ENCODE measurements at regions not wholly inside any gene's neighbourhood (a gene's known extent, or its start where the extent isn't known, plus 50 kb on each side); places are given as distances from the start of the nearest gene placed in this dataset.
"Not testable (repeated sequence)": the region's sequence is repeated elsewhere in the genome, so short reads cannot be mapped to it uniquely, and the experiment has no call there.

- no peak for FAIRE-seq
- no peaks in the 10 kb centered on the region for H3K4me1 ChIP-seq (ENCODE audit: control insufficient read depth in 3 of 3, insufficient read depth in 2 of 3, low read depth in 1 of 3, low read length in 2 of 3)
- no peak overlapping the region for H3K4me3 ChIP-seq (ENCODE audit: low read depth in 1 of 3, low read length in 3 of 3)
These were observed 165.7 kb downstream of the SOD2 start for GRCh38 chr6:159527351-159527750.

DNA sequence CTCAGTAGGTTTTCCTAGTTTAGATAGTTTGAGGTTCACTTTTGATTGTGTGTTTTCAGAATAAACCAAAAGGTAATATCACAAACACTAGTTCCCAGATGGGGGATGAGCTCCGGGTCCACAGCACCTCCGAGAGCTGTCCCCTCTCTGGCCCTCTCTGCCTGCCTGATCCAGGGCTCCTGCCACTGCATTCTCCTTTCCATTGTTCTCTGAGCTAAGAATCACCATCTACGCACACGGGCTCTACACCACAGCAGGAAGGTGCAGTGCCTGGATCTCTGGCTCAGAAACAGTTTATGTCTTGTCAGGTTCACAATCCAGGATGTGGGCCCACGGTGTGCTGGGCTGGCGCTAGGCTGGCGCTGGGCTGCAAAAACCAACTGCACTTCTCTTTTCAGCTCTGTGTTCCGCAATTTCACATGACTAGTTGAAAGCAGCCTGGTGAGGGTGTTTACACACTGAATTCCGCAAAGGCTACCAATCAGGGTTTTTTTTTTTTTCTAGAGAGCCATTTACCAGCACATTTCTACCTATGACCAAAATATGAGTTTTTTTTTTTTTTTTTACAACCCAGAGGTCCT is 167.5 kb downstream of the SOD2 start:
- WGBS, 3 donors: 63 to 73% (median 64%) methylated on average over 9 of the region's 9 CpGs
- Histone ChIP-seq H3K4me3 (ENCODE audit: low read depth in 1 of 3, low read length in 3 of 3) (no peak overlapping the region), H3K27me3 (ENCODE audit: control insufficient read depth in 3 of 3, insufficient read depth in 3 of 3, low read length in 3 of 3) (peaks cover 0 to 5% (median 0%) of the 10 kb centered on the region in 3 donors), H3K4me1 (ENCODE audit: control insufficient read depth in 3 of 3, insufficient read depth in 2 of 3, low read depth in 1 of 3, low read length in 2 of 3) (no peaks in the 10 kb centered on the region), H3K9me3 (ENCODE audit: control insufficient read depth in 2 of 2, insufficient read depth in 1 of 2, low read depth in 1 of 2, low read length in 1 of 2) (no peaks in the 10 kb centered on the region), H3K36me3 (ENCODE audit: control insufficient read depth in 3 of 3, insufficient read depth in 2 of 3, low read depth in 1 of 3, low read length in 3 of 3) (no peaks in the 10 kb centered on the region), H3K27ac (ENCODE audit: low read depth in 1 of 3, low read length in 2 of 3) (no peak overlapping the region)
- DNase-seq: no peak
- no peak for FAIRE-seq

More at GRCh38 chr6:159527351-159527750, 165.7 kb downstream of the SOD2 start:
- WGBS, 3 donors: 89 to 95% (median 90%) methylated on average over 1 of the region's 1 CpG
- H3K27me3 ChIP-seq (ENCODE audit: control insufficient read depth in 3 of 3, insufficient read depth in 3 of 3, low read length in 3 of 3): peaks cover 0 to 5% (median 0%) of the 10 kb centered on the region in 3 donors
- no peaks in the 10 kb centered on the region for H3K9me3 ChIP-seq (ENCODE audit: control insufficient read depth in 2 of 2, insufficient read depth in 1 of 2, low read depth in 1 of 2, low read length in 1 of 2)
- H3K36me3 ChIP-seq (ENCODE audit: control insufficient read depth in 3 of 3, insufficient read depth in 2 of 3, low read depth in 1 of 3, low read length in 3 of 3): no peaks in the 10 kb centered on the region
- H3K27ac ChIP-seq (ENCODE audit: low read depth in 1 of 3, low read length in 2 of 3): no peak overlapping the region
- no peak for DNase-seq

GRCh38 chr6:159522877-159523547 is 170.0 kb downstream of the SOD2 start:
- Histone ChIP-seq H3K4me1 (ENCODE audit: control insufficient read depth in 3 of 3, insufficient read depth in 2 of 3, low read depth in 1 of 3, low read length in 2 of 3) (no peaks in the 10 kb centered on the region), H3K27me3 (ENCODE audit: control insufficient read depth in 3 of 3, insufficient read depth in 3 of 3, low read length in 3 of 3) (peaks cover 0 to 5% (median 0%) of the 10 kb centered on the region in 3 donors), H3K9me3 (ENCODE audit: control insufficient read depth in 2 of 2, insufficient read depth in 1 of 2, low read depth in 1 of 2, low read length in 1 of 2) (no peaks in the 10 kb centered on the region), H3K4me3 (ENCODE audit: low read depth in 1 of 3, low read length in 3 of 3) (no peak overlapping the region), H3K27ac (ENCODE audit: low read depth in 1 of 3, low read length in 2 of 3) (no peak overlapping the region), H3K36me3 (ENCODE audit: control insufficient read depth in 3 of 3, insufficient read depth in 2 of 3, low read depth in 1 of 3, low read length in 3 of 3) (no peaks in the 10 kb centered on the region)
- FAIRE-seq: no peak
- WGBS, 3 donors: 76 to 92% (median 77%) methylated on average over 4 of the region's 4 CpGs
- no peak for DNase-seq

DNA sequence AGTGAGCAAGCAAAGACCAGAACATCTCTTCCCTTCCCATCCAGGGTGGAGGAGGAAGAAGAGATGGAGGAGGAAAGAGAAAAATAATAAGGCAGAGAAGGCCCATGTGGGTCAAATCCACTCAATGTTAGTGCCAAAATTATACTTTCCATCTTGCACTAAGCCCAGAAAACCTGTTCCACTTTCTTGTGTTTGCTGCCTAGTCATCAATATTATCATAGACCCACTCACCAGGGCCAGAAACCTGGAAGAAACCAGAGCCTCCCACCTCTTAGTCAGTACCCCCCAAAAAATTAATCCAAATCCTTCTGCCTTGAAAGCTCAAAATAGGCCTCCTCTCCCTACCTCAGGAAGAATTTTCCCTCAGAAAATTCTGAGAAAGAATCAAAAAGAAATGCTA is 171.1 kb downstream of the SOD2 start:
- no peaks in the 10 kb centered on the region for H3K9me3 ChIP-seq (ENCODE audit: control insufficient read depth in 2 of 2, insufficient read depth in 1 of 2, low read depth in 1 of 2, low read length in 1 of 2)
- no peaks in the 10 kb centered on the region for H3K36me3 ChIP-seq (ENCODE audit: control insufficient read depth in 3 of 3, insufficient read depth in 2 of 3, low read depth in 1 of 3, low read length in 3 of 3)
- H3K27me3 ChIP-seq (ENCODE audit: control insufficient read depth in 3 of 3, insufficient read depth in 3 of 3, low read length in 3 of 3): peaks cover 0 to 5% (median 0%) of the 10 kb centered on the region in 3 donors
- no peak for FAIRE-seq
- no peaks in the 10 kb centered on the region for H3K4me1 ChIP-seq (ENCODE audit: control insufficient read depth in 3 of 3, insufficient read depth in 2 of 3, low read depth in 1 of 3, low read length in 2 of 3)
- DNase-seq: no peak
- no peak overlapping the region for H3K27ac ChIP-seq (ENCODE audit: low read depth in 1 of 3, low read length in 2 of 3)
- no peak overlapping the region for H3K4me3 ChIP-seq (ENCODE audit: low read depth in 1 of 3, low read length in 3 of 3)

DNA sequence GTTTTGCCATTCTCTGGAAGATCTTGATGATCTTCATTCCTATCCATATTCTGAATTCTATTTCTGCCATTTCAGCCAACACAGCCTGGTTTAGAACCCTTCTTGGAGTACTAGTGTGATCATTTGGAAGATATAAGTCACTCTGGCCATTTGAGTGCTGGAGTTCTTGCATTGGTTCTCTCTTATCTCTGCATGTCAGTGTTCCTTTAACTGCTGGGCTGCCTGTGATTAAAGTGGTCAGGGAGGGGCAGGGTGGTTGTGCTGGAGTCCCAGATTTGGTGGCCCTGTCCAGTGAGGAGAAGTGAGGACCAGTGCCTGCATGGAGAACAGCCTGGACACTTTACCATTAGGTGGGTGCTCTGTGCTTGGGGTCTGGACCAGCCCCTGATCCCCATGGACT is 173.0 kb downstream of the SOD2 start:
- Histone ChIP-seq H3K27ac (ENCODE audit: low read depth in 1 of 3, low read length in 2 of 3) (no peak overlapping the region), H3K4me1 (ENCODE audit: control insufficient read depth in 3 of 3, insufficient read depth in 2 of 3, low read depth in 1 of 3, low read length in 2 of 3) (no peaks in the 10 kb centered on the region), H3K27me3 (ENCODE audit: control insufficient read depth in 3 of 3, insufficient read depth in 3 of 3, low read length in 3 of 3) (peaks cover 0 to 4% (median 0%) of the 10 kb centered on the region in 3 donors), H3K9me3 (ENCODE audit: control insufficient read depth in 2 of 2, insufficient read depth in 1 of 2, low read depth in 1 of 2, low read length in 1 of 2) (no peaks in the 10 kb centered on the region), H3K4me3 (ENCODE audit: low read depth in 1 of 3, low read length in 3 of 3) (no peak overlapping the region), H3K36me3 (ENCODE audit: control insufficient read depth in 3 of 3, insufficient read depth in 2 of 3, low read depth in 1 of 3, low read length in 3 of 3) (no peaks in the 10 kb centered on the region)
- FAIRE-seq: no peak
- DNase-seq: no peak

GRCh38 chr6:159515811-159516210 is 177.2 kb downstream of the SOD2 start:
- H3K36me3 ChIP-seq (ENCODE audit: control insufficient read depth in 3 of 3, insufficient read depth in 2 of 3, low read depth in 1 of 3, low read length in 3 of 3); H3K9me3 ChIP-seq (ENCODE audit: control insufficient read depth in 2 of 2, insufficient read depth in 1 of 2, low read depth in 1 of 2, low read length in 1 of 2); H3K4me1 ChIP-seq (ENCODE audit: control insufficient read depth in 3 of 3, insufficient read depth in 2 of 3, low read depth in 1 of 3, low read length in 2 of 3); H3K27ac ChIP-seq (ENCODE audit: low read depth in 1 of 3, low read length in 2 of 3); DNase-seq; FAIRE-seq; H3K4me3 ChIP-seq (ENCODE audit: low read depth in 1 of 3, low read length in 3 of 3); H3K27me3 ChIP-seq (ENCODE audit: control insufficient read depth in 3 of 3, insufficient read depth in 3 of 3, low read length in 3 of 3): not testable (repeated sequence)
- 88 to 96% (median 95%) methylated on average over 3 of the region's 3 CpGs for WGBS, 3 donors

DNA sequence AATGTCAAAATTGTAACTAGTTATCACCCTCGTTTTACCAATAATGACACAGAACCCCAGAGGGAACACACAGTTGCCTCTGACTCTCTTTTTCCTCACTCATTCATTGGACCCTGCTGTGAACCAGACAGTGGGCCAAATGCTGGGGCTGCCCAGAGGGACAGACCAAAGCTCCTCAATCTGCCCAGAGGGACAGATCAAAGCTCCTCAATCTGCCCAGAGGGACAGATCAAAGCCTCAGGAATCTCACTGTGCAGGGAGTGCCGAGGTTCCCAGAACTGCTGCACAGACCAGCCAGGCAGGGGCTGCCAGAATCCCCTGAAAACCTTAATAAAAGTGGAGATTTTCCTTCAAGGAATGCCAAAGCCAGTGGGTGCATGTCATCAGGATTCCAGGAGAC is 179.1 kb downstream of the SOD2 start:
- Histone ChIP-seq H3K36me3 (ENCODE audit: control insufficient read depth in 3 of 3, insufficient read depth in 2 of 3, low read depth in 1 of 3, low read length in 3 of 3) (no peaks in the 10 kb centered on the region), H3K4me3 (ENCODE audit: low read depth in 1 of 3, low read length in 3 of 3) (no peak overlapping the region), H3K27ac (ENCODE audit: low read depth in 1 of 3, low read length in 2 of 3) (no peak overlapping the region), H3K9me3 (ENCODE audit: control insufficient read depth in 2 of 2, insufficient read depth in 1 of 2, low read depth in 1 of 2, low read length in 1 of 2) (no peaks in the 10 kb centered on the region), H3K4me1 (ENCODE audit: control insufficient read depth in 3 of 3, insufficient read depth in 2 of 3, low read depth in 1 of 3, low read length in 2 of 3) (no peaks in the 10 kb centered on the region), H3K27me3 (ENCODE audit: control insufficient read depth in 3 of 3, insufficient read depth in 3 of 3, low read length in 3 of 3) (no peaks in the 10 kb centered on the region)
- FAIRE-seq (no peak), DNase-seq (no peak)
- WGBS, 3 donors: 40 to 57% (median 46%) methylated on average over 2 of the region's 2 CpGs

DNA sequence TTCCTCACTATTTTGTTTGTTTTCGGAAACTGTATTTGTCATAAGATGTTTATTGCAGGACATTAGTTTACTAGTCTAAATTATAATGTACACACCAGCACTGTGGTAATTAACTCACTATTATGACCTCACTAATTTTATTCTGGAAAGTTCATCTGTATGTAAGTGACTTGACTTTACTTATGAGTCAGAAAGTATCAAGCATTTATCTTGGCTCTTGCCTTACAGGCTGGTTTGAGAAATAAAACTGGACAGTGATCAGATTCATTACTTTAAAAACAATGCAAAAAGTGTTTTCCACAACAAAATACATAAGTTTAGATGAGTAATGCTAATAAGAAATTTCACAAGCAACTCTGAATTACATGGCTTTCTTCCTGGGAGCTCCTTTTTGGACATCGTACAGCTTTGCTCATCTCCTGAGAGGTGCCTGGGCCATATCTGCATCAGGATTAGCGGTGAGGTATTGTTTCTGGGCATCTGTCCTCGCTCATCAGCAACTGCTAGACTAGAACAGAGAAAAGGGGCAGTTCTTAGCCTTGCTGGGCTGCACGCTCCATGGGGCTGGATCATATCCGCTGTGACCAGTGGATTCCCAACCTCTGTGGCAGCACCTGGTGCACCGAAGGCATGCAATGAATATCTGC is 179.8 kb downstream of the SOD2 start:
- H3K36me3 ChIP-seq (ENCODE audit: control insufficient read depth in 3 of 3, insufficient read depth in 2 of 3, low read depth in 1 of 3, low read length in 3 of 3): no peaks in the 10 kb centered on the region
- H3K27ac ChIP-seq (ENCODE audit: low read depth in 1 of 3, low read length in 2 of 3): no peak overlapping the region
- no peaks in the 10 kb centered on the region for H3K9me3 ChIP-seq (ENCODE audit: control insufficient read depth in 2 of 2, insufficient read depth in 1 of 2, low read depth in 1 of 2, low read length in 1 of 2)
- H3K4me1 ChIP-seq (ENCODE audit: control insufficient read depth in 3 of 3, insufficient read depth in 2 of 3, low read depth in 1 of 3, low read length in 2 of 3): no peaks in the 10 kb centered on the region
- H3K27me3 ChIP-seq (ENCODE audit: control insufficient read depth in 3 of 3, insufficient read depth in 3 of 3, low read length in 3 of 3): no peaks in the 10 kb centered on the region
- FAIRE-seq (no peak), DNase-seq (no peak)
- 85 to 90% (median 89%) methylated on average over 7 of the region's 7 CpGs for WGBS, 3 donors
- no peak overlapping the region for H3K4me3 ChIP-seq (ENCODE audit: low read depth in 1 of 3, low read length in 3 of 3)

Data from small intestine (tissue), 7 donors.